SK-N-SH (cell line): ENCODE measurements at regions not wholly inside any gene's neighbourhood (a gene's known extent, or its start where the extent isn't known, plus 50 kb on each side); places are given as distances from the start of the nearest gene placed in this dataset.

Experiments used
- CTCF ChIA-PET: fragments of 300-600, 350-600 bp; formaldehyde crosslinking; extraction: SDS; loops from one replicate; lab custom pipeline; 2021; lab: Yijun Ruan, JAX
- POLR2A ChIA-PET: fragments of 350-600 bp; sonication (Branson Sonifier 250); formaldehyde crosslinking; extraction: SDS; loops from one replicate; lab custom pipeline; 2020; ENCODE audit warnings: antibody characterized with exemption, inconsistent platforms; lab: Yijun Ruan, JAX
- DNase-seq: peaks from one replicate; pipeline ENCODE4 v3.0.0; 2012
- H2AFZ ChIP-seq: fragments of 200-600 bp; sonication (generic); 2 replicates; pipeline ENCODE4 v1.8.1; 2016; ENCODE audit warnings: antibody characterized with exemption, mild to moderate bottlenecking, low read depth
- H3F3A ChIP-seq: fragments of 200-600 bp; sonication (generic); replicated peaks from 2 replicates; pipeline ENCODE3; 2016; ENCODE audit warnings: antibody characterized with exemption, mild to moderate bottlenecking; ENCODE audit not compliant: insufficient read depth
- H3K27ac ChIP-seq, 2 experiments: fragments of 200-500 bp in 1 of 2; fragments of 200-600 bp in 1 of 2; sonication (Bioruptor generic) in 1 of 2; sonication (generic), shearing (Covaris generic) in 1 of 2; 2 replicates each; pipeline versions ENCODE4 v1.5.1 to v1.6.1; 2014 to 2016; ENCODE audit warnings: low read depth in 2 of 2, inconsistent platforms in 1 of 2, low read length in 1 of 2, mild to moderate bottlenecking in 1 of 2, mixed read lengths in 1 of 2
- H3K27me3 ChIP-seq: fragments of 200-600 bp; sonication (generic), shearing (Covaris generic); 2 replicates; pipeline ENCODE4 v1.6.1; 2016; ENCODE audit warnings: mixed run types; ENCODE audit not compliant: insufficient read depth
- H3K36me3 ChIP-seq, 2 experiments: fragments of 200-500 bp in 1 of 2; fragments of 200-600 bp in 1 of 2; sonication (Bioruptor generic) in 1 of 2; sonication (generic) in 1 of 2; replicated peaks in 1 of 2; 2 replicates each; pipeline versions ENCODE3 to v1.5.1; 2014 to 2016; ENCODE audit warnings: low read length in 1 of 2, mild to moderate bottlenecking in 1 of 2; ENCODE audit not compliant: insufficient read depth in 2 of 2, control insufficient read depth in 1 of 2
- H3K4me1 ChIP-seq, 2 experiments: fragments of 200-500 bp in 1 of 2; fragments of 200-600 bp in 1 of 2; sonication (Bioruptor generic) in 1 of 2; sonication (generic), shearing (Covaris generic) in 1 of 2; 2 replicates each; pipeline versions ENCODE4 v1.5.1 to v1.6.1; 2014 to 2016; ENCODE audit warnings: low read depth in 1 of 2, low read length in 1 of 2, mixed run types in 1 of 2; ENCODE audit not compliant: insufficient read depth in 2 of 2, control insufficient read depth in 1 of 2
- H3K4me2 ChIP-seq: fragments of 200-600 bp; sonication (generic), shearing (Covaris generic); 2 replicates; pipeline ENCODE4 v1.6.1; 2017; ENCODE audit warnings: mixed run types
- H3K4me3 ChIP-seq, 2 experiments: fragments of 200-500 bp in 1 of 2; fragments of 200-600 bp in 1 of 2; sonication (Bioruptor generic) in 1 of 2; sonication (generic), shearing (Covaris generic) in 1 of 2; 2 replicates each; pipeline versions ENCODE4 v1.5.1 to v1.8.1; 2014 to 2016; ENCODE audit warnings: low read depth in 2 of 2, inconsistent platforms in 1 of 2, low read length in 1 of 2, mild to moderate bottlenecking in 1 of 2, mixed read lengths in 1 of 2, moderate library complexity in 1 of 2
- H3K79me2 ChIP-seq: fragments of 200-600 bp; sonication (generic); 2 replicates; pipeline ENCODE4 v1.8.1; 2017; ENCODE audit warnings: mild to moderate bottlenecking; ENCODE audit not compliant: insufficient read depth
- H3K9ac ChIP-seq: fragments of 200-600 bp; sonication (generic); 2 replicates; pipeline ENCODE4 v1.6.1; 2017; ENCODE audit warnings: mixed run types
- H3K9me2 ChIP-seq: fragments of 200-600 bp; sonication (generic); 2 replicates; pipeline ENCODE4 v1.6.1; 2017; ENCODE audit warnings: mixed run types
- H3K9me3 ChIP-seq: fragments of 200-600 bp; sonication (generic); 2 replicates; pipeline ENCODE4 v1.6.1; 2017; ENCODE audit warnings: mixed run types, mild to moderate bottlenecking, moderate library complexity
- H4K20me1 ChIP-seq: fragments of 200-600 bp; sonication (generic); 2 replicates; pipeline ENCODE4 v1.6.1; 2017; ENCODE audit warnings: mild to moderate bottlenecking, mixed run types; ENCODE audit not compliant: insufficient read depth
- GATA2 ChIP-seq: sonication (generic); formaldehyde crosslinking; IDR thresholded peaks from 2 replicates; pipeline ENCODE4 v1.5.0; 2020; ENCODE audit warnings: mild to moderate bottlenecking, missing genetic modification reagents
- PBX3 ChIP-seq: IDR thresholded peaks from 2 replicates; pipeline ENCODE4; 2012
- RFX5 ChIP-seq: IDR thresholded peaks from 2 replicates; pipeline ENCODE4 v1.6.1; 2012; ENCODE audit warnings: mild to moderate bottlenecking, improper control_type of control experiment, low read length
- RXRA ChIP-seq: IDR thresholded peaks from 2 replicates; pipeline ENCODE4 v1.4.0; 2012; ENCODE audit warnings: low read depth, mild to moderate bottlenecking, borderline replicate concordance
- TEAD4 ChIP-seq: IDR thresholded peaks from 2 replicates; pipeline ENCODE4 v1.4.0; 2012; ENCODE audit warnings: mild to moderate bottlenecking, borderline replicate concordance; ENCODE audit not compliant: insufficient read depth
- WGBS: methylation state at CpG from one replicate; pipeline ENCODE4 v1.1.6; 2017; ENCODE audit warnings: low lambda C conversion rate; 5-methylcytosine and 5-hydroxymethylcytosine counted together

GRCh38 chr4:120973207-120973606, 50.7 kb upstream of the PRDM5 start:
- WGBS, result 43% methylated on average over 1 of the region's 1 CpG
- Histone ChIP-seq H3K9me3 (no peaks in the 10 kb centered on the region), H3K4me2 (no peak overlapping the region), H3K9me2 (no peaks in the 10 kb centered on the region), H3K36me3 (no peaks in the 10 kb centered on the region), H3K79me2 (no peaks in the 10 kb centered on the region), H3F3A (no peaks in the 10 kb centered on the region), H3K4me1 (no peaks in the 10 kb centered on the region), H3K9ac (no peak overlapping the region), H2AFZ (no peak overlapping the region), H3K4me3 (no peak overlapping the region), H4K20me1 (no peaks in the 10 kb centered on the region), H3K27ac (no peak overlapping the region), H3K27me3 (no peaks in the 10 kb centered on the region)
- no peak for TF ChIP-seq RXRA
- no peak for TF ChIP-seq GATA2 (CRISPR knock-in tag)
- TF ChIP-seq PBX3, result no peak
- TF ChIP-seq RFX5, result no peak
- no peak for TF ChIP-seq TEAD4
- no peak for DNase-seq
- CTCF ChIA-PET, result no interaction called here
- POLR2A ChIA-PET, result no interaction called here
